Gastrocnemius medialis (tissue), 4 donors: ENCODE measurements at regions not wholly inside any gene's neighbourhood (a gene's known extent, or its start where the extent isn't known, plus 50 kb on each side); places are given as distances from the start of the nearest gene placed in this dataset.
A peak's percentile ranks its signal among the peaks of the same experiment; 100 is the strongest.

Experiments used
- ATAC-seq, 2 donors: fragments of 150-250 bp; one replicate each; pipeline ENCODE4 v1.9.1; 2016
- DNase-seq, 2 donors: peaks; one replicate each; pipeline ENCODE4 v3.0.0-alpha.2; 2019
- H3K27ac ChIP-seq, 4 donors: fragments of 200-600 bp; sonication (generic); 1 replicate in 1 of 4; 2 replicates in 3 of 4; pipeline ENCODE4 v1.5.1; 2016 to 2018; ENCODE audit warnings: mild to moderate bottlenecking in 2 of 4, moderate library complexity in 1 of 4
- H3K27me3 ChIP-seq, 3 donors: fragments of 200-600 bp; sonication (generic) in 2 of 3; 1 replicate in 1 of 3; 2 replicates in 2 of 3; pipeline versions ENCODE4 v1.5.1 to v1.6.0; 2016 to 2019; ENCODE audit warnings: mild to moderate bottlenecking in 1 of 3, moderate library complexity in 1 of 3
- H3K36me3 ChIP-seq, 2 donors: fragments of 200-600 bp; sonication (generic) in 1 of 2; one replicate each; pipeline ENCODE4 v1.5.1; 2017 to 2018
- H3K4me1 ChIP-seq, 2 donors: fragments of 200-600 bp; sonication (generic) in 1 of 2; one replicate each; pipeline ENCODE4 v1.5.1; 2016 to 2017; ENCODE audit warnings: mild to moderate bottlenecking in 2 of 2
- H3K4me3 ChIP-seq, 4 donors: fragments of 200-600 bp; sonication (generic) in 3 of 4; 1 replicate in 1 of 4; 2 replicates in 3 of 4; pipeline ENCODE4 v1.5.1; 2016 to 2019; ENCODE audit warnings: mild to moderate bottlenecking in 2 of 4
- H3K9me3 ChIP-seq, 3 donors: fragments of 200-600 bp; sonication (generic) in 2 of 3; 1 replicate in 1 of 3; 2 replicates in 2 of 3; pipeline ENCODE4 v1.5.1; 2016 to 2019
- CTCF ChIP-seq, 5 experiments: fragments of 450-650 bp in 3 of 5; fragments of 200-600 bp in 2 of 5; sonication (generic) in 2 of 5; IDR thresholded peaks in 4 of 5; conservative IDR thresholded peaks in 1 of 5; 1 replicate in 4 of 5; 2 replicates in 1 of 5; pipeline ENCODE4 v1.5.1; 2016 to 2019; ENCODE audit warnings: antibody characterized with exemption in 5 of 5, mild to moderate bottlenecking in 3 of 5, moderate library complexity in 3 of 5
- POLR2A ChIP-seq, 2 donors: fragments of 450-650 bp; IDR thresholded peaks; one replicate each; pipeline ENCODE4 v1.6.1; 2017; ENCODE audit warnings: antibody characterized with exemption in 2 of 2, mild to moderate bottlenecking in 2 of 2, moderate library complexity in 2 of 2
- in situ Hi-C, 4 donors: fragments of 200-750 bp; cut with MboI; loops; one replicate each; pipeline versions ENCODE4 v1.15.0 to v1.8.0; 2017; ENCODE audit warnings: low sequenced_read_pairs in 4 of 4
- intact Hi-C: fragments of 100-400 bp; cut with DNase I; formaldehyde crosslinking; loops from one replicate; pipeline ENCODE4 v1.15.1; 2023; ENCODE audit warnings: low total_unique reads

DNA sequence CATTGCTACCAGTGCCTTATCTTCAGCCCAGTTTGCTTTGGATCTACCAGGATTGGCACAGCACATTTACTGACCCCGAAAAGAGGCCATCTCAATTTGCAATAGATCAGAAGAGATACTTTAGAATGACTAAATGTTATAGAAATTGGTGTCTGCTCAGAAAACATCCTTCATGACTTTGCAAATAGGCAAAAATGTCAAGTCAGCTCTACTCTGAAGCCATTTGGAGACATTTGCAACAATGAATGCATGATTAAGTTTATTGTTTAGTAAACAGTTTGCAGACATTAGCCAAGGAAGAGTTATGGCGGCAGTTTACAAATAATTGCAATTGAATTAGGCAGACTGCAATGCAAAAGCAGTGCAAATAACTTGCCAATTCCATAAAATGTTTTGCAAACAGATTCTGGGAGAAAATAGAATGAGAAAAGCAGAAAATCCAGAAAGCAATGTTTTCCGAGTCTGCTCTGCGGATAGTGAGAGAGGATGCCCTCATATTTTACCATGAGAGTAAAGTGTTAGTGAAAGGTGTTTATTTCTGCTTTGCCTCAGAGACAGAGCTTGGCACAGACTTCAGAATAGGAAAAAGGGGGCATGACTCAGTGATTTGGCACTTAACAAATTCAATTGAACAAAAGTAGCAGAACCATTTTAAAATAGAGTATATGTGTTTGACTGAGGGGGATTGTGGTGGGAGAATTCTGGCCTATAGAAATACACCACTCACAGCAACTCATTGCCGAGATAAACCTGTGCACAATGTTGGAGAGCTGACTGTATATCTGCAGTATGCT is 334.9 kb upstream of the NR2F2 start:
- TF ChIP-seq POLR2A (IDR thresholded peaks at IDR 0.05) (no peak), CTCF (IDR thresholded peaks at IDR 0.05 in 4 of 5, conservative IDR thresholded peaks at IDR 0.05 in 1 of 5) (no peak)
- DNase-seq (no peak), ATAC-seq (no peak)
- Histone ChIP-seq H3K27ac (no peak overlapping the region), H3K27me3 (no peaks in the 10 kb centered on the region), H3K4me3 (no peak overlapping the region), H3K36me3 (no peaks in the 10 kb centered on the region), H3K9me3 (no peaks in the 10 kb centered on the region), H3K4me1 (no peaks in the 10 kb centered on the region)
- intact Hi-C loops (no loop called here), in situ Hi-C loops (no loop called here)

GRCh38 chr15:95996494-95996893 is 334.0 kb upstream of the NR2F2 start:
- no peak for DNase-seq
- no peak for ATAC-seq
- Histone ChIP-seq H3K4me3 (no peak overlapping the region), H3K9me3 (no peaks in the 10 kb centered on the region), H3K4me1 (no peaks in the 10 kb centered on the region), H3K27ac (no peak overlapping the region), H3K27me3 (no peaks in the 10 kb centered on the region), H3K36me3 (no peaks in the 10 kb centered on the region)
- TF ChIP-seq CTCF (IDR thresholded peaks at IDR 0.05 in 4 of 5, conservative IDR thresholded peaks at IDR 0.05 in 1 of 5) (no peak), POLR2A (IDR thresholded peaks at IDR 0.05) (no peak)
- in situ Hi-C loops: no loop called here
- intact Hi-C loops: no loop called here

- Histone ChIP-seq H3K4me1 (no peaks in the 10 kb centered on the region), H3K9me3 (no peaks in the 10 kb centered on the region), H3K27me3 (no peaks in the 10 kb centered on the region), H3K36me3 (no peaks in the 10 kb centered on the region), H3K4me3 (no peak overlapping the region), H3K27ac (peak overlapping the region in 1 of 4 donors; percentile 35)
- intact Hi-C loops: no loop called here
- TF ChIP-seq CTCF (IDR thresholded peaks at IDR 0.05 in 4 of 5, conservative IDR thresholded peaks at IDR 0.05 in 1 of 5): no peak
- no peak for TF ChIP-seq POLR2A (IDR thresholded peaks at IDR 0.05)
- in situ Hi-C loops: no loop called here
- ATAC-seq: peak; percentile 72 to 93
- DNase-seq: no peak
These were observed 331.6 kb upstream of the NR2F2 start for GRCh38 chr15:95998935-95999334.

DNA sequence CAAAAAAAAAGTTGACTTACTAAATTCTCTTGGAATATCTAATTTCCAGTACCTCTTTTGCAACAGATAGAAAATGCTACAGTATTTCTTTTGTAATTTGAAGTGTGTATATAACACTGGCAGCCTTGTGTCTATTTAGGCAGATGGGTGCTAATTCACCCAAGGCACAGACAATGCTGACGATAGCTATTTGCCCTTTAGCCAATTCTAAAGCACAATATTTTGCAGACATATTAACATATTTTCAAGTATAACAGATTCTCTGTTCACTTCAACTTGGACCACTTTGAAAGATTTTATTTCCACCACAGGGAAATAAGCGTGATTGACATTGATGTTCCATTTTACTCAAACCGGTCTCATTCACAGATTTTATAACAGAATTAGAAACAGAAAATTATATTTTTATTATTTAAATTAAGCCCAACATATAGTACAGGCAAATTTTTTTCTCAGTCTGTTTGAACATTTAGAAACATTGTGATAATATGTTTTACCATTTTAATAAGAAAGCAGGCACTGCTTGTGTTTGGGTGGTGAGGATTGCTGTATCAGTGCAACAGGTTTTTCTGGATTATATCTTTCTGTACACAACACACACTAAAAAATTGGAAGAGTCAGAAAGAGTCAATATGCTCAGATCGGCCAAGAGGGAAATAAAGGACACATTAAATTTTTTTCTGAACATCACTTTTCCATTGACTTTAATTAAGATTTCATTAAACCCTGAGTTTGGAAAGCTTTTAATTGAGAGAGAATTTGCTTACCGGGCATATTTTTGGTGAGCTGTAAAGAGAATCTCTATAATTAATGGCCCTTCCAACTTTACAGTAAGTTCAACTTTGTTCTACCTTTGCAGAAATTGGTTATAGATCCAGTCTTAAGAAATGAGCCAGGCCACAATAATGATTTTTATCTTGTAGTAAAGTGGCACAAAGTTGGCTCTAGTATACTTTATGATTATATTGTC is 327.3 kb upstream of the NR2F2 start:
- no peak for DNase-seq
- Histone ChIP-seq H3K27me3 (no peaks in the 10 kb centered on the region), H3K9me3 (no peaks in the 10 kb centered on the region), H3K4me3 (no peak overlapping the region), H3K36me3 (no peaks in the 10 kb centered on the region), H3K27ac (no peak overlapping the region), H3K4me1 (no peaks in the 10 kb centered on the region)
- in situ Hi-C loops (no loop called here), intact Hi-C loops (no loop called here)
- no peak for ATAC-seq
- TF ChIP-seq CTCF (IDR thresholded peaks at IDR 0.05 in 4 of 5, conservative IDR thresholded peaks at IDR 0.05 in 1 of 5) (no peak), POLR2A (IDR thresholded peaks at IDR 0.05) (no peak)
